Liver (tissue), 8 donors: ENCODE measurements at regions not wholly inside any gene's neighbourhood (a gene's known extent, or its start where the extent isn't known, plus 50 kb on each side); places are given as distances from the start of the nearest gene placed in this dataset.

ENCODE experiments used
- DNase-seq: peaks from one replicate; pipeline ENCODE4 v3.0.0-alpha.2; 2017; ENCODE audit warnings: low spot score
- H3K27ac ChIP-seq, 2 donors: one replicate each; pipeline ENCODE4 v1.7.0; 2013; ENCODE audit warnings: inconsistent platforms in 2 of 2, low read length in 2 of 2, control low read depth in 1 of 2, low read depth in 1 of 2, mild to moderate bottlenecking in 1 of 2
- H3K27me3 ChIP-seq, 4 donors: one replicate each; pipeline versions ENCODE4 v1.6.1 to v1.7.0; 2013; ENCODE audit warnings: low read length in 3 of 4, inconsistent platforms in 1 of 4, mild to moderate bottlenecking in 1 of 4, moderate library complexity in 1 of 4; ENCODE audit not compliant: control insufficient read depth in 4 of 4, insufficient read depth in 4 of 4
- H3K36me3 ChIP-seq, 4 donors: one replicate each; pipeline versions ENCODE4 v1.6.1 to v1.7.0; 2013; ENCODE audit warnings: low read length in 3 of 4, mild to moderate bottlenecking in 3 of 4, low read depth in 1 of 4, moderate library complexity in 1 of 4; ENCODE audit not compliant: control insufficient read depth in 4 of 4, insufficient read depth in 3 of 4
- H3K4me1 ChIP-seq, 4 donors: one replicate each; pipeline versions ENCODE4 v1.6.1 to v1.7.0; 2013; ENCODE audit warnings: low read length in 3 of 4, mild to moderate bottlenecking in 3 of 4, moderate library complexity in 1 of 4; ENCODE audit not compliant: control insufficient read depth in 4 of 4, insufficient read depth in 4 of 4
- H3K4me3 ChIP-seq, 3 donors: one replicate each; pipeline versions ENCODE4 v1.6.1 to v1.7.0; 2013; ENCODE audit warnings: low read length in 3 of 3, control low read depth in 1 of 3, low read depth in 1 of 3, mild to moderate bottlenecking in 1 of 3
- H3K9ac ChIP-seq, 2 donors: one replicate each; pipeline ENCODE4 v1.7.0; 2013; ENCODE audit warnings: low read length in 2 of 2, mild to moderate bottlenecking in 2 of 2, moderate library complexity in 2 of 2, control low read depth in 1 of 2, low read depth in 1 of 2
- H3K9me3 ChIP-seq, 4 donors: one replicate each; pipeline versions ENCODE4 v1.6.1 to v1.7.0; 2013; ENCODE audit warnings: low read length in 3 of 4; ENCODE audit not compliant: control insufficient read depth in 4 of 4
- EGR1 ChIP-seq, 2 donors: IDR thresholded peaks; 2 replicates each; pipeline ENCODE4 v1.6.1; 2016 to 2018; ENCODE audit warnings: antibody characterized with exemption in 2 of 2, low read depth in 2 of 2
- FOXA1 ChIP-seq: IDR thresholded peaks from 2 replicates; pipeline ENCODE4 v1.6.1; 2016; ENCODE audit warnings: antibody characterized with exemption
- GABPA ChIP-seq, 2 donors: IDR thresholded peaks in 1 of 2; conservative IDR thresholded peaks in 1 of 2; 2 replicates each; pipeline ENCODE4 v1.6.1; 2016; ENCODE audit warnings: antibody characterized with exemption in 2 of 2, mild to moderate bottlenecking in 1 of 2, moderate library complexity in 1 of 2
- HNF4A ChIP-seq, 2 donors: conservative IDR thresholded peaks; 2 replicates each; pipeline ENCODE4 v1.6.1; 2016; ENCODE audit warnings: antibody characterized with exemption in 2 of 2, mild to moderate bottlenecking in 2 of 2
- HNF4G ChIP-seq: IDR thresholded peaks from 2 replicates; pipeline ENCODE4 v1.6.1; 2016; ENCODE audit warnings: antibody characterized with exemption
- NR2F2 ChIP-seq: IDR thresholded peaks from 2 replicates; pipeline ENCODE4 v1.6.1; 2016; ENCODE audit warnings: antibody characterized with exemption
- RAD21 ChIP-seq, 2 donors: IDR thresholded peaks; 2 replicates each; pipeline ENCODE4 v1.6.1; 2016; ENCODE audit warnings: antibody characterized with exemption in 2 of 2, mild to moderate bottlenecking in 2 of 2
- RXRA ChIP-seq, 2 donors: IDR thresholded peaks; 2 replicates each; pipeline ENCODE4 v1.6.1; 2017 to 2018; ENCODE audit warnings: antibody characterized with exemption in 2 of 2, mild to moderate bottlenecking in 1 of 2
- TAF1 ChIP-seq: conservative IDR thresholded peaks from 2 replicates; pipeline ENCODE4 v1.6.1; 2016; ENCODE audit warnings: antibody characterized with exemption, mild to moderate bottlenecking
- YY1 ChIP-seq: IDR thresholded peaks from 2 replicates; pipeline ENCODE4 v1.6.1; 2016; ENCODE audit warnings: antibody characterized with exemption, mild to moderate bottlenecking
- WGBS: extraction: QIAGEN DNeasy Blood & Tissue Kit; methylation state at CpG from one replicate; pipeline ENCODE4 v1.1.7; 2013; 5-methylcytosine and 5-hydroxymethylcytosine counted together
- TF ChIP-seq, protein P1 (sequence below): IDR thresholded peaks from 2 replicates; pipeline ENCODE4 v1.6.1; 2016; ENCODE audit warnings: antibody characterized with exemption, mild to moderate bottlenecking
- TF ChIP-seq, protein P2 (sequence below): IDR thresholded peaks from 2 replicates; pipeline ENCODE4 v1.6.1; 2016; ENCODE audit warnings: antibody characterized with exemption
- TF ChIP-seq, protein P3 (sequence below): fragments of 150-350 bp; IDR thresholded peaks from 2 replicates; pipeline ENCODE4 v1.5.1; 2017; ENCODE audit warnings: improper control_type of control experiment, low read depth, low read length; ENCODE audit not compliant: missing input control
- TF ChIP-seq, protein P4 (sequence below): IDR thresholded peaks from 2 replicates; pipeline ENCODE4 v1.6.1; 2016; ENCODE audit warnings: antibody characterized with exemption
- TF ChIP-seq, protein P5 (sequence below): IDR thresholded peaks from 2 replicates; pipeline ENCODE4 v1.6.1; 2016; ENCODE audit warnings: antibody characterized with exemption
- donor health status: healthy.
- donor health status: healthy.
- donor health status: healthy.
- donor health status: healthy.
- donor health status: healthy.

- H3K27me3 ChIP-seq = no peaks in the 10 kb centered on the region
- no peak overlapping the region for H3K9ac ChIP-seq
- H3K4me3 ChIP-seq = no peak overlapping the region
- peaks cover 0 to 4% (median 0%) of the 10 kb centered on the region in 4 donors for H3K9me3 ChIP-seq
- no peak overlapping the region for H3K27ac ChIP-seq
- DNase-seq = no peak
- H3K36me3 ChIP-seq = no peaks in the 10 kb centered on the region
- TF ChIP-seq, protein P1, sequence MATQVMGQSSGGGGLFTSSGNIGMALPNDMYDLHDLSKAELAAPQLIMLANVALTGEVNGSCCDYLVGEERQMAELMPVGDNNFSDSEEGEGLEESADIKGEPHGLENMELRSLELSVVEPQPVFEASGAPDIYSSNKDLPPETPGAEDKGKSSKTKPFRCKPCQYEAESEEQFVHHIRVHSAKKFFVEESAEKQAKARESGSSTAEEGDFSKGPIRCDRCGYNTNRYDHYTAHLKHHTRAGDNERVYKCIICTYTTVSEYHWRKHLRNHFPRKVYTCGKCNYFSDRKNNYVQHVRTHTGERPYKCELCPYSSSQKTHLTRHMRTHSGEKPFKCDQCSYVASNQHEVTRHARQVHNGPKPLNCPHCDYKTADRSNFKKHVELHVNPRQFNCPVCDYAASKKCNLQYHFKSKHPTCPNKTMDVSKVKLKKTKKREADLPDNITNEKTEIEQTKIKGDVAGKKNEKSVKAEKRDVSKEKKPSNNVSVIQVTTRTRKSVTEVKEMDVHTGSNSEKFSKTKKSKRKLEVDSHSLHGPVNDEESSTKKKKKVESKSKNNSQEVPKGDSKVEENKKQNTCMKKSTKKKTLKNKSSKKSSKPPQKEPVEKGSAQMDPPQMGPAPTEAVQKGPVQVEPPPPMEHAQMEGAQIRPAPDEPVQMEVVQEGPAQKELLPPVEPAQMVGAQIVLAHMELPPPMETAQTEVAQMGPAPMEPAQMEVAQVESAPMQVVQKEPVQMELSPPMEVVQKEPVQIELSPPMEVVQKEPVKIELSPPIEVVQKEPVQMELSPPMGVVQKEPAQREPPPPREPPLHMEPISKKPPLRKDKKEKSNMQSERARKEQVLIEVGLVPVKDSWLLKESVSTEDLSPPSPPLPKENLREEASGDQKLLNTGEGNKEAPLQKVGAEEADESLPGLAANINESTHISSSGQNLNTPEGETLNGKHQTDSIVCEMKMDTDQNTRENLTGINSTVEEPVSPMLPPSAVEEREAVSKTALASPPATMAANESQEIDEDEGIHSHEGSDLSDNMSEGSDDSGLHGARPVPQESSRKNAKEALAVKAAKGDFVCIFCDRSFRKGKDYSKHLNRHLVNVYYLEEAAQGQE = no peak
- TF ChIP-seq, protein P2, sequence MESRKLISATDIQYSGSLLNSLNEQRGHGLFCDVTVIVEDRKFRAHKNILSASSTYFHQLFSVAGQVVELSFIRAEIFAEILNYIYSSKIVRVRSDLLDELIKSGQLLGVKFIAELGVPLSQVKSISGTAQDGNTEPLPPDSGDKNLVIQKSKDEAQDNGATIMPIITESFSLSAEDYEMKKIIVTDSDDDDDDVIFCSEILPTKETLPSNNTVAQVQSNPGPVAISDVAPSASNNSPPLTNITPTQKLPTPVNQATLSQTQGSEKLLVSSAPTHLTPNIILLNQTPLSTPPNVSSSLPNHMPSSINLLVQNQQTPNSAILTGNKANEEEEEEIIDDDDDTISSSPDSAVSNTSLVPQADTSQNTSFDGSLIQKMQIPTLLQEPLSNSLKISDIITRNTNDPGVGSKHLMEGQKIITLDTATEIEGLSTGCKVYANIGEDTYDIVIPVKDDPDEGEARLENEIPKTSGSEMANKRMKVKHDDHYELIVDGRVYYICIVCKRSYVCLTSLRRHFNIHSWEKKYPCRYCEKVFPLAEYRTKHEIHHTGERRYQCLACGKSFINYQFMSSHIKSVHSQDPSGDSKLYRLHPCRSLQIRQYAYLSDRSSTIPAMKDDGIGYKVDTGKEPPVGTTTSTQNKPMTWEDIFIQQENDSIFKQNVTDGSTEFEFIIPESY = no peak
- TF ChIP-seq, protein P3, sequence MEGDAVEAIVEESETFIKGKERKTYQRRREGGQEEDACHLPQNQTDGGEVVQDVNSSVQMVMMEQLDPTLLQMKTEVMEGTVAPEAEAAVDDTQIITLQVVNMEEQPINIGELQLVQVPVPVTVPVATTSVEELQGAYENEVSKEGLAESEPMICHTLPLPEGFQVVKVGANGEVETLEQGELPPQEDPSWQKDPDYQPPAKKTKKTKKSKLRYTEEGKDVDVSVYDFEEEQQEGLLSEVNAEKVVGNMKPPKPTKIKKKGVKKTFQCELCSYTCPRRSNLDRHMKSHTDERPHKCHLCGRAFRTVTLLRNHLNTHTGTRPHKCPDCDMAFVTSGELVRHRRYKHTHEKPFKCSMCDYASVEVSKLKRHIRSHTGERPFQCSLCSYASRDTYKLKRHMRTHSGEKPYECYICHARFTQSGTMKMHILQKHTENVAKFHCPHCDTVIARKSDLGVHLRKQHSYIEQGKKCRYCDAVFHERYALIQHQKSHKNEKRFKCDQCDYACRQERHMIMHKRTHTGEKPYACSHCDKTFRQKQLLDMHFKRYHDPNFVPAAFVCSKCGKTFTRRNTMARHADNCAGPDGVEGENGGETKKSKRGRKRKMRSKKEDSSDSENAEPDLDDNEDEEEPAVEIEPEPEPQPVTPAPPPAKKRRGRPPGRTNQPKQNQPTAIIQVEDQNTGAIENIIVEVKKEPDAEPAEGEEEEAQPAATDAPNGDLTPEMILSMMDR = no peak
- TF ChIP-seq, protein P4, sequence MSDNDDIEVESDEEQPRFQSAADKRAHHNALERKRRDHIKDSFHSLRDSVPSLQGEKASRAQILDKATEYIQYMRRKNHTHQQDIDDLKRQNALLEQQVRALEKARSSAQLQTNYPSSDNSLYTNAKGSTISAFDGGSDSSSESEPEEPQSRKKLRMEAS = no peak
- TF ChIP-seq HNF4G (no peak), EGR1 (IDR thresholded peaks at IDR 0.05; ENCODE audit: low read depth in 2 of 2) (no peak), RXRA (IDR thresholded peaks at IDR 0.05) (no peak), HNF4A (conservative IDR thresholded peaks at IDR 0.05) (no peak), GABPA (IDR thresholded peaks at IDR 0.05 in 1 of 2, conservative IDR thresholded peaks at IDR 0.05 in 1 of 2) (no peak)
- TF ChIP-seq, protein P5, sequence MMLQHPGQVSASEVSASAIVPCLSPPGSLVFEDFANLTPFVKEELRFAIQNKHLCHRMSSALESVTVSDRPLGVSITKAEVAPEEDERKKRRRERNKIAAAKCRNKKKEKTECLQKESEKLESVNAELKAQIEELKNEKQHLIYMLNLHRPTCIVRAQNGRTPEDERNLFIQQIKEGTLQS = no peak
- H3K4me1 ChIP-seq = no peaks in the 10 kb centered on the region
Measured at GRCh38 chr1:198374288-198374687, 166.2 kb downstream of the ATP6V1G3 start.

DNA sequence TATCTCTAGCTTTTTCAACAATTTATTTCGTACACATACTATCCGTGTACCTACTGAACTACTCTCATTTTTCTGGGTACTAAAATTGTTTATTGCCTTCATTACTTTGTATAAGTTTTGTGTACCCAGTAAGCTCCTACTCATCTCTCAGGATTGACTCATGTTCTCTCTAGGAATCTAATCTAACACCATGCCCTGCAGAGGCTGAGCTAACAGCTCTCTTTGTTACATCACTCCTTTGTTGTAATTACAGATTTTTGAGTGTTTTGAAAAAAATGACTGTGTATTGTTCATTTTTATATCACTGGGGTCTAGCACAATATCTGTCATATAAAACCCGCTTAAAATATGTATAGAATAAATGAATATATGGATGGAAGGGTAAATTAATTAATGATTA, 167.1 kb downstream of the ATP6V1G3 start:
- no peak overlapping the region for H3K9ac ChIP-seq
- TF ChIP-seq, protein P4 = no peak
- TF ChIP-seq RAD21 (IDR thresholded peaks at IDR 0.05) (no peak), HNF4A (conservative IDR thresholded peaks at IDR 0.05) (no peak), RXRA (IDR thresholded peaks at IDR 0.05) (no peak), YY1 (no peak), FOXA1 (no peak), NR2F2 (no peak), HNF4G (no peak), TAF1 (no peak), GABPA (IDR thresholded peaks at IDR 0.05 in 1 of 2, conservative IDR thresholded peaks at IDR 0.05 in 1 of 2) (no peak)
- TF ChIP-seq, protein P3 = no peak
- 76% methylated on average over 3 of the region's 3 CpGs for WGBS
- no peaks in the 10 kb centered on the region for H3K4me1 ChIP-seq
- peaks cover 0 to 4% (median 0%) of the 10 kb centered on the region in 4 donors for H3K9me3 ChIP-seq
- no peaks in the 10 kb centered on the region for H3K27me3 ChIP-seq
- no peak for DNase-seq
- no peak overlapping the region for H3K27ac ChIP-seq
- H3K36me3 ChIP-seq = no peaks in the 10 kb centered on the region
- no peak overlapping the region for H3K4me3 ChIP-seq
